ENCODE measurements at regions not wholly inside any gene's neighbourhood (a gene's known extent, or its start where the extent isn't known, plus 50 kb on each side); places are given as distances from the start of the nearest gene placed in this dataset.
A peak's percentile ranks its signal among the peaks of the same experiment; 100 is the strongest.

DNA sequence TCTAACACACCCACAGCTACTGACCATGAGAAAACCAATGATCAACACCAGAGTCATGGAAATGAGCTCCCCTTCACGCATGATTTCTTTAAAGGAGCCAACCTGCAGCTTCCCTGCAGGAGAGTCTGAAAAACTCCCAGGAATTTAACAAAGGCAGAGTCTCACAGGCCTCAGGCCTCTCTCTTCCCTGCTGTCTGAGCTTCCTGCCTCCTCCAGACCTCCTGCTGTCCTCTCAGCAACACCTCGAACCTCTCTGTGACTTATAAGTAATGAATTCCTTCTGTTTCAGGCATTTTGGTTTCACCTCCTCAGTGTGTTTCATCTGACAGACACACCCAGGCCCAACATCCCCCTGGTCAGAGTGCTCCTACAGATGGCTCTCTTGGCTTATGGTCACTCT lies 1044.4 kb downstream of the UQCRFS1 start:
- peaks cover 53 to 59% of the 10 kb centered on the region in 2 experiments for H3K4me1 Mint-ChIP-seq

More for the DNA sequence above, 1044.4 kb downstream of the UQCRFS1 start:
- no peak overlapping the region for H4K5ac ChIP-seq (ENCODE audit: insufficient read length, low read depth, low read length)
- H3T11ph ChIP-seq (ENCODE audit: low read length), result no peak overlapping the region
- H2BK20ac ChIP-seq (ENCODE audit: low read depth, low read length, poor library complexity, severe bottlenecking), result no peak overlapping the region
- no peak overlapping the region for H3K23ac ChIP-seq (ENCODE audit: insufficient read length, low read depth, low read length)
- no peaks in the 10 kb centered on the region for H4K20me1 ChIP-seq (ENCODE audit: control insufficient read depth, insufficient read depth, insufficient read length)
- H3K27me3 Mint-ChIP-seq (ENCODE audit: low read depth), result peaks cover 2% of the 10 kb centered on the region
- H3K56ac ChIP-seq (ENCODE audit: insufficient read length, low read depth, low read length), result no peak overlapping the region
- no peak overlapping the region for H2BK12ac ChIP-seq (ENCODE audit: insufficient read length, low read depth, low read length)
- H3K9ac ChIP-seq (ENCODE audit: extremely low read depth, insufficient read length, low read length), result no peak overlapping the region
- H4K8ac ChIP-seq (replicated peaks; ENCODE audit: insufficient read length, low read depth, low read length), result no peak overlapping the region
- H3K4ac ChIP-seq (ENCODE audit: low read depth, low read length), result no peak overlapping the region
- H3K4me1 ChIP-seq (ENCODE audit: insufficient read depth, low read length), result peaks cover 15% of the 10 kb centered on the region; the same call in 1 of the 2 replicates
- peaks cover 0 to 4% (median 0%) of the 10 kb centered on the region in 3 experiments; a peak in 1 of 7 replicates for H3K36me3 Mint-ChIP-seq (ENCODE audit: insufficient read depth in 1 of 3, low read depth in 3 of 3)
- no peak overlapping the region for H2BK15ac ChIP-seq (ENCODE audit: low read depth, low read length)
- peaks cover 0 to 4% of the 10 kb centered on the region in 2 experiments; a peak in 2 of 5 replicates for H3K9me3 Mint-ChIP-seq
- H3K23me2 ChIP-seq (ENCODE audit: insufficient read length, low read depth, low read length, poor library complexity, severe bottlenecking), result no peaks in the 10 kb centered on the region
- no CpG with 5 or more reads among the region's 2 CpGs for WGBS (ENCODE audit: extremely low coverage, insufficient read length, low lambda C conversion rate)
- H3K27ac Mint-ChIP-seq, result peak overlapping the region; percentile 95 to 97 (median 97)
- no peaks in the 10 kb centered on the region for H3K27me3 ChIP-seq (ENCODE audit: insufficient read depth, low read length)
- peak; percentile 80 for DNase-seq
- no peaks in the 10 kb centered on the region for H3K9me3 ChIP-seq (ENCODE audit: control insufficient read depth, low read depth, low read length)
- no peaks in the 10 kb centered on the region for H3K79me1 ChIP-seq (ENCODE audit: insufficient read depth, low read depth, low read length, poor library complexity, severe bottlenecking)
- no peak overlapping the region for H3K18ac ChIP-seq (ENCODE audit: insufficient read length, low read depth, low read length)
- no peak overlapping the region for H4K91ac ChIP-seq (ENCODE audit: insufficient read length, low read depth, low read length)
- TF ChIP-seq, protein P1, sequence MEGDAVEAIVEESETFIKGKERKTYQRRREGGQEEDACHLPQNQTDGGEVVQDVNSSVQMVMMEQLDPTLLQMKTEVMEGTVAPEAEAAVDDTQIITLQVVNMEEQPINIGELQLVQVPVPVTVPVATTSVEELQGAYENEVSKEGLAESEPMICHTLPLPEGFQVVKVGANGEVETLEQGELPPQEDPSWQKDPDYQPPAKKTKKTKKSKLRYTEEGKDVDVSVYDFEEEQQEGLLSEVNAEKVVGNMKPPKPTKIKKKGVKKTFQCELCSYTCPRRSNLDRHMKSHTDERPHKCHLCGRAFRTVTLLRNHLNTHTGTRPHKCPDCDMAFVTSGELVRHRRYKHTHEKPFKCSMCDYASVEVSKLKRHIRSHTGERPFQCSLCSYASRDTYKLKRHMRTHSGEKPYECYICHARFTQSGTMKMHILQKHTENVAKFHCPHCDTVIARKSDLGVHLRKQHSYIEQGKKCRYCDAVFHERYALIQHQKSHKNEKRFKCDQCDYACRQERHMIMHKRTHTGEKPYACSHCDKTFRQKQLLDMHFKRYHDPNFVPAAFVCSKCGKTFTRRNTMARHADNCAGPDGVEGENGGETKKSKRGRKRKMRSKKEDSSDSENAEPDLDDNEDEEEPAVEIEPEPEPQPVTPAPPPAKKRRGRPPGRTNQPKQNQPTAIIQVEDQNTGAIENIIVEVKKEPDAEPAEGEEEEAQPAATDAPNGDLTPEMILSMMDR (conservative IDR thresholded peaks at IDR 0.05), result no peak
- no peak overlapping the region for H2AK5ac ChIP-seq (ENCODE audit: insufficient read length, low read length)
- peak overlapping the region; percentile 62 for H3K27ac ChIP-seq (ENCODE audit: insufficient read length, low read depth, low read length)
- no peak overlapping the region for H2BK5ac ChIP-seq (ENCODE audit: insufficient read length, low read length)
- H3K4me3 Mint-ChIP-seq, result peak overlapping the region in 1 of 2 experiments; percentile 59; a peak in 3 of 5 replicates
- no peak overlapping the region for H2AFZ ChIP-seq (ENCODE audit: low read length)
- H3K4me2 ChIP-seq (ENCODE audit: insufficient read depth, insufficient read length, low read length), result peak overlapping the region; percentile 32
- H3K79me2 ChIP-seq (ENCODE audit: insufficient read depth, low read length), result no peaks in the 10 kb centered on the region
- H2BK120ac ChIP-seq (ENCODE audit: low read depth, low read length, poor library complexity, severe bottlenecking), result no peak overlapping the region
- H3K14ac ChIP-seq (ENCODE audit: insufficient read depth, low read length), result no peak overlapping the region
